ENCODE measurements at regions not wholly inside any gene's neighbourhood (a gene's known extent, or its start where the extent isn't known, plus 50 kb on each side); places are given as distances from the start of the nearest gene placed in this dataset.

DNA sequence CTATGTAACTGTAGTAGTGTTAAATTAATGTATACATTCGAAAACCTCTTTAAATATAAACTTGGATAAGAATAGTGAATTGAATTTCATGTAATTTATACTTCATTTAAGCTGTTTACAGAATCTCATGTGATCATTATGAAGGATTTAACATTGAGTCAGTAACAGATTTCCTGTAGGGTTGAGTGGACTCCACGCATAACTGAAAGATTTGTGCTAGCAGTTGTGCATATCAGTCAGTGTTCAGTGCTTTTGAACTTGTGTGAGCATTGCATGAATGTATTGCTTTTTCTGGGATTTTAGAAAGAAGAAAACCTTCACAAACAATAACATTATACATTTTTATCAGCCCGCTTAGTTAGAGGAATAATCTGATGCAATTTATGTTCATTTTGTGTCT, 1435.3 kb downstream of the LRFN5 start:
- H3K36me3 ChIP-seq (ENCODE audit: control insufficient read depth in 1 of 2, insufficient read depth in 2 of 2, low read length in 2 of 2): no peaks in the 10 kb centered on the region
- no peak overlapping the region for H3K27ac ChIP-seq (ENCODE audit: low read depth, low read length)
- no peak overlapping the region for H2BK12ac ChIP-seq (ENCODE audit: low read length)
- no peak overlapping the region for H4K8ac ChIP-seq (ENCODE audit: low read depth, low read length)
- H3K4me1 ChIP-seq (ENCODE audit: control insufficient read depth in 1 of 2, insufficient read depth in 2 of 2, low read length in 2 of 2): no peaks in the 10 kb centered on the region
- H3K9ac ChIP-seq (ENCODE audit: low read length): no peak overlapping the region
- no peaks in the 10 kb centered on the region for H3K9me3 ChIP-seq (ENCODE audit: insufficient read depth, low read depth, low read length)
- H4K91ac ChIP-seq (ENCODE audit: low read depth, low read length): no peak overlapping the region
- H3K4me3 ChIP-seq (ENCODE audit: low read depth, low read length): no peak overlapping the region
- no peaks in the 10 kb centered on the region for H3K79me1 ChIP-seq (ENCODE audit: low read length)
- no peak overlapping the region for H3K18ac ChIP-seq (ENCODE audit: low read length)
- no peak overlapping the region for H2AK5ac ChIP-seq (ENCODE audit: low read length)
- no peak for DNase-seq
- no peak overlapping the region for H3K4ac ChIP-seq (ENCODE audit: low read depth, low read length)
- H2BK120ac ChIP-seq (ENCODE audit: insufficient read depth, low read length, poor library complexity): no peak overlapping the region
- H3K23ac ChIP-seq (ENCODE audit: low read length): no peak overlapping the region
- no CpG with 5 or more reads among the region's 3 CpGs for WGBS (ENCODE audit: extremely low coverage, insufficient coverage, insufficient read length)
- H2BK5ac ChIP-seq (ENCODE audit: low read depth, low read length, poor library complexity): no peak overlapping the region
- no peak overlapping the region for H3K14ac ChIP-seq (ENCODE audit: low read length)
- H4K12ac ChIP-seq (ENCODE audit: low read depth, low read length): no peak overlapping the region
- no peak overlapping the region for H3K4me2 ChIP-seq (ENCODE audit: low read length)
- no peaks in the 10 kb centered on the region for H3K27me3 ChIP-seq (ENCODE audit: insufficient read depth, low read length)
- H3K79me2 ChIP-seq (ENCODE audit: control insufficient read depth, insufficient read depth, low read length, poor library complexity): no peaks in the 10 kb centered on the region
- no peak overlapping the region for H2AFZ ChIP-seq (ENCODE audit: insufficient read depth, low read length, poor library complexity)

DNA sequence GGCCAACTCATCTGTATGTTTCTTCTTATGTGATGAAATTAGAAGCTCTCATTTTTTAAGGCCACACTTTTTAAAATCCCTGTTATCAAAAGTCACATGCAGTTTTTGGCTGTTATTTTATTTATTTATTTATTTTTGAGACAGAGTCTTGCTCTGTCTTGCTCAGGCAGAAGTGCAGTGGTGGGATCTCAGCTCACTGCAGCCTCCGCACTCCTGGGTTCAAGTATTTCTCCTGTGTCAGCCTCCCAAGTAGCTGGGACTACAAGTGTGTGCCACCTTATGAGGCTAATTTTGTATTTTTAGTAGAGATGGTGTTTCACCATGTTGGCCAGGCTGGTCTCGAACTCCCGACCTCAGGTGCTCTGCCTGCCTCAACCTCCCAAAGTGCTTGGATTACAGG, 1434.5 kb downstream of the LRFN5 start:
- Histone ChIP-seq H3K14ac (ENCODE audit: low read length) (no peak overlapping the region), H3K4me3 (ENCODE audit: low read depth, low read length) (no peak overlapping the region), H2BK5ac (ENCODE audit: low read depth, low read length, poor library complexity) (no peak overlapping the region), H3K23ac (ENCODE audit: low read length) (no peak overlapping the region), H3K79me2 (ENCODE audit: control insufficient read depth, insufficient read depth, low read length, poor library complexity) (no peaks in the 10 kb centered on the region), H2AK5ac (ENCODE audit: low read length) (no peak overlapping the region), H3K18ac (ENCODE audit: low read length) (no peak overlapping the region), H3K36me3 (ENCODE audit: control insufficient read depth in 1 of 2, insufficient read depth in 2 of 2, low read length in 2 of 2) (no peaks in the 10 kb centered on the region), H4K91ac (ENCODE audit: low read depth, low read length) (no peak overlapping the region), H3K79me1 (ENCODE audit: low read length) (no peaks in the 10 kb centered on the region), H4K12ac (ENCODE audit: low read depth, low read length) (no peak overlapping the region), H3K4ac (ENCODE audit: low read depth, low read length) (no peak overlapping the region), H3K4me2 (ENCODE audit: low read length) (no peak overlapping the region), H2BK120ac (ENCODE audit: insufficient read depth, low read length, poor library complexity) (no peak overlapping the region), H3K27me3 (ENCODE audit: insufficient read depth, low read length) (no peaks in the 10 kb centered on the region), H3K9me3 (ENCODE audit: insufficient read depth, low read depth, low read length) (no peaks in the 10 kb centered on the region), H3K9ac (ENCODE audit: low read length) (no peak overlapping the region), H4K8ac (ENCODE audit: low read depth, low read length) (no peak overlapping the region), H2BK12ac (ENCODE audit: low read length) (no peak overlapping the region), H3K27ac (ENCODE audit: low read depth, low read length) (no peak overlapping the region), H2AFZ (ENCODE audit: insufficient read depth, low read length, poor library complexity) (no peak overlapping the region), H3K4me1 (ENCODE audit: control insufficient read depth in 1 of 2, insufficient read depth in 2 of 2, low read length in 2 of 2) (no peaks in the 10 kb centered on the region)
- DNase-seq: no peak
- no CpG with 5 or more reads among the region's 3 CpGs for WGBS (ENCODE audit: extremely low coverage, insufficient coverage, insufficient read length)

DNA sequence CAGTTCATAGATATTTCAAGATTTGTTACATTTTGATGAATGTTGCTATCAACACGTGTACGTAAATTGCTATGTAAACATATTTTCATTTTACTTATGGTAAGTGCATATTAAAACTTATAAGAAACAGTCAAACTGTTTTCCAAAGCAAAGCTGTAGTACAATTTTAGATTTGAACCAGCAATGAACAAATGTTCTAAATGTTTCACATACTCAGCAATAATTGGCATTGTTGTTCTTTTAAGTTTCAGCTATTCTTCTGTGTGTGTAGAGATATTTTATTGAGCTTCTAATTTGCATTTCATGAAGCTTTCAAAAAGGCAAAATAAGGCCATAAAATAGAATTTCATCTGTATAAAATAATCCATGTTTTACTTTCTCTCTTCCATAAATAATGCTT, 1433.2 kb downstream of the LRFN5 start:
- WGBS (ENCODE audit: extremely low coverage, insufficient coverage, insufficient read length): no CpG with 5 or more reads among the region's 2 CpGs
- no peak overlapping the region for H3K14ac ChIP-seq (ENCODE audit: low read length)

DNA sequence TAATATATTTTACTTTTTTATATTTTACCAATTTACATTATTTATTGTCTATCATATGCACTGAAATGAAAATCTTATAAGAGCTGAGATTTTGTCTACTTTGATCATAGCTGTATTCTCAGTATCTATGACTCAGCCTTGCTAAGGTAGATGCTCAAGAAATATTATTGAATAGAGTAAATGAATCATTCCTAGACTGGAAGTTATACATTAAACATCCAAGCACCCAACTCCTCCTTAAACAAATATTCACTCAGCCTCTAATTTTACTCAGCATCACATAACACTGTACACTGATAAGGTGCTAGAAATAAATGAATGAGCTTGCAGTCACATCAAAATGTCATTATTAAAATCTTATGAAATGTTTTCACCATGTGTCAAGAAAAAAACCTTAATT, 1424.9 kb downstream of the LRFN5 start:
- Histone ChIP-seq H3K79me2 (ENCODE audit: control insufficient read depth, insufficient read depth, low read length, poor library complexity) (no peaks in the 10 kb centered on the region), H2AFZ (ENCODE audit: insufficient read depth, low read length, poor library complexity) (no peak overlapping the region), H4K12ac (ENCODE audit: low read depth, low read length) (no peak overlapping the region), H4K8ac (ENCODE audit: low read depth, low read length) (no peak overlapping the region), H3K4me1 (ENCODE audit: control insufficient read depth in 1 of 2, insufficient read depth in 2 of 2, low read length in 2 of 2) (no peaks in the 10 kb centered on the region), H4K91ac (ENCODE audit: low read depth, low read length) (no peak overlapping the region), H3K9ac (ENCODE audit: low read length) (no peak overlapping the region), H2BK120ac (ENCODE audit: insufficient read depth, low read length, poor library complexity) (no peak overlapping the region), H3K23ac (ENCODE audit: low read length) (no peak overlapping the region), H3K4ac (ENCODE audit: low read depth, low read length) (no peak overlapping the region), H3K36me3 (ENCODE audit: control insufficient read depth in 1 of 2, insufficient read depth in 2 of 2, low read length in 2 of 2) (no peaks in the 10 kb centered on the region), H2BK5ac (ENCODE audit: low read depth, low read length, poor library complexity) (no peak overlapping the region), H3K4me2 (ENCODE audit: low read length) (no peak overlapping the region), H2AK5ac (ENCODE audit: low read length) (no peak overlapping the region), H3K27ac (ENCODE audit: low read depth, low read length) (no peak overlapping the region), H3K14ac (ENCODE audit: low read length) (no peak overlapping the region), H3K79me1 (ENCODE audit: low read length) (no peaks in the 10 kb centered on the region), H3K18ac (ENCODE audit: low read length) (no peak overlapping the region), H3K9me3 (ENCODE audit: insufficient read depth, low read depth, low read length) (no peaks in the 10 kb centered on the region), H3K4me3 (ENCODE audit: low read depth, low read length) (no peak overlapping the region), H3K27me3 (ENCODE audit: insufficient read depth, low read length) (no peaks in the 10 kb centered on the region), H2BK12ac (ENCODE audit: low read length) (no peak overlapping the region)
- DNase-seq: no peak

More for the DNA sequence above, 1433.2 kb downstream of the LRFN5 start:
- Histone ChIP-seq H3K4me1 (ENCODE audit: control insufficient read depth in 1 of 2, insufficient read depth in 2 of 2, low read length in 2 of 2) (no peaks in the 10 kb centered on the region), H3K4me2 (ENCODE audit: low read length) (no peak overlapping the region), H3K4me3 (ENCODE audit: low read depth, low read length) (no peak overlapping the region), H2BK12ac (ENCODE audit: low read length) (no peak overlapping the region), H2AK5ac (ENCODE audit: low read length) (no peak overlapping the region), H3K27me3 (ENCODE audit: insufficient read depth, low read length) (no peaks in the 10 kb centered on the region), H3K4ac (ENCODE audit: low read depth, low read length) (no peak overlapping the region), H4K91ac (ENCODE audit: low read depth, low read length) (no peak overlapping the region), H3K27ac (ENCODE audit: low read depth, low read length) (no peak overlapping the region), H4K12ac (ENCODE audit: low read depth, low read length) (no peak overlapping the region), H3K18ac (ENCODE audit: low read length) (no peak overlapping the region), H2AFZ (ENCODE audit: insufficient read depth, low read length, poor library complexity) (no peak overlapping the region), H3K36me3 (ENCODE audit: control insufficient read depth in 1 of 2, insufficient read depth in 2 of 2, low read length in 2 of 2) (no peaks in the 10 kb centered on the region), H3K9ac (ENCODE audit: low read length) (no peak overlapping the region), H4K8ac (ENCODE audit: low read depth, low read length) (no peak overlapping the region), H3K23ac (ENCODE audit: low read length) (no peak overlapping the region), H3K79me2 (ENCODE audit: control insufficient read depth, insufficient read depth, low read length, poor library complexity) (no peaks in the 10 kb centered on the region), H2BK5ac (ENCODE audit: low read depth, low read length, poor library complexity) (no peak overlapping the region), H3K9me3 (ENCODE audit: insufficient read depth, low read depth, low read length) (no peaks in the 10 kb centered on the region), H3K79me1 (ENCODE audit: low read length) (no peaks in the 10 kb centered on the region), H2BK120ac (ENCODE audit: insufficient read depth, low read length, poor library complexity) (no peak overlapping the region)
- no peak for DNase-seq
